SJCRH30 (cell line): ENCODE measurements at regions not wholly inside any gene's neighbourhood (a gene's known extent, or its start where the extent isn't known, plus 50 kb on each side); places are given as distances from the start of the nearest gene placed in this dataset.

Experiments
- DNase-seq, 2 experiments: peaks; one replicate each; pipeline ENCODE4 v3.0.0-alpha.2; 2015 to 2020
- H3K27ac ChIP-seq: fragments of 250-450 bp; sonication (Bioruptor Pico); 2 replicates; pipeline ENCODE4 v1.5.1; 2020; ENCODE audit warnings: mild to moderate bottlenecking, moderate library complexity
- H3K27me3 ChIP-seq: fragments of 250-450 bp; sonication (Bioruptor Pico); 2 replicates; pipeline ENCODE4 v1.5.1; 2020; ENCODE audit warnings: mild to moderate bottlenecking, moderate library complexity
- H3K36me3 ChIP-seq: fragments of 250-450 bp; sonication (Bioruptor Pico); 2 replicates; pipeline ENCODE4 v1.5.1; 2020; ENCODE audit warnings: mild to moderate bottlenecking, moderate library complexity
- H3K4me1 ChIP-seq: fragments of 250-450 bp; sonication (Bioruptor Pico); 2 replicates; pipeline ENCODE4 v1.5.1; 2020; ENCODE audit warnings: mild to moderate bottlenecking, moderate library complexity
- H3K4me3 ChIP-seq: fragments of 250-450 bp; sonication (Bioruptor Pico); 2 replicates; pipeline ENCODE4 v1.5.1; 2020; ENCODE audit warnings: mild to moderate bottlenecking, moderate library complexity
- H3K9me3 ChIP-seq: fragments of 250-450 bp; sonication (Bioruptor Pico); replicated peaks from 2 replicates; pipeline ENCODE4 v1.5.1; 2020; ENCODE audit warnings: mild to moderate bottlenecking, moderate library complexity

- Histone ChIP-seq H3K4me3 (no peak overlapping the region), H3K36me3 (no peaks in the 10 kb centered on the region), H3K4me1 (no peaks in the 10 kb centered on the region), H3K27me3 (peaks cover 4% of the 10 kb centered on the region; the same call in 1 of the 2 replicates), H3K9me3 (no peaks in the 10 kb centered on the region), H3K27ac (no peak overlapping the region)
- DNase-seq: no peak
Observed at GRCh38 chr14:25250516-25250915, 200.6 kb upstream of the STXBP6 start.

GRCh38 chr14:25247609-25248008 lies 197.7 kb upstream of the STXBP6 start:
- peaks cover 4% of the 10 kb centered on the region; the same call in 1 of the 2 replicates for H3K27me3 ChIP-seq
- H3K4me3 ChIP-seq: no peak overlapping the region
- DNase-seq: no peak
- H3K4me1 ChIP-seq: no peaks in the 10 kb centered on the region
- H3K9me3 ChIP-seq: no peaks in the 10 kb centered on the region
- H3K27ac ChIP-seq: no peak overlapping the region
- H3K36me3 ChIP-seq: no peaks in the 10 kb centered on the region

GRCh38 chr14:25246751-25247150 lies 196.8 kb upstream of the STXBP6 start:
- no peaks in the 10 kb centered on the region for H3K36me3 ChIP-seq
- no peak overlapping the region for H3K4me3 ChIP-seq
- H3K4me1 ChIP-seq: no peaks in the 10 kb centered on the region
- DNase-seq: no peak
- no peak overlapping the region for H3K27ac ChIP-seq
- peaks cover 4% of the 10 kb centered on the region; the same call in 1 of the 2 replicates for H3K27me3 ChIP-seq
- no peaks in the 10 kb centered on the region for H3K9me3 ChIP-seq

- H3K9me3 ChIP-seq: no peaks in the 10 kb centered on the region
- H3K4me3 ChIP-seq: no peak overlapping the region
Observed at GRCh38 chr14:25239170-25239569, 189.2 kb upstream of the STXBP6 start.

GRCh38 chr14:25237845-25238244 lies 187.9 kb upstream of the STXBP6 start:
- DNase-seq: peak; percentile 31 to 51
- Histone ChIP-seq H3K27me3 (no peaks in the 10 kb centered on the region), H3K36me3 (no peaks in the 10 kb centered on the region), H3K9me3 (no peaks in the 10 kb centered on the region), H3K27ac (no peak overlapping the region), H3K4me1 (no peaks in the 10 kb centered on the region), H3K4me3 (no peak overlapping the region)

More at GRCh38 chr14:25239170-25239569, 189.2 kb upstream of the STXBP6 start:
- Histone ChIP-seq H3K4me1 (no peaks in the 10 kb centered on the region), H3K27ac (no peak overlapping the region), H3K36me3 (no peaks in the 10 kb centered on the region), H3K27me3 (no peaks in the 10 kb centered on the region)
- DNase-seq: no peak

- Histone ChIP-seq H3K9me3 (no peaks in the 10 kb centered on the region), H3K27ac (no peak overlapping the region), H3K4me3 (no peak overlapping the region), H3K27me3 (no peaks in the 10 kb centered on the region), H3K4me1 (no peaks in the 10 kb centered on the region), H3K36me3 (no peaks in the 10 kb centered on the region)
- no peak for DNase-seq
Observed at GRCh38 chr14:25233613-25234012, 183.7 kb upstream of the STXBP6 start.

- Histone ChIP-seq H3K9me3 (no peaks in the 10 kb centered on the region), H3K4me1 (no peaks in the 10 kb centered on the region), H3K27me3 (no peaks in the 10 kb centered on the region), H3K4me3 (no peak overlapping the region), H3K27ac (no peak overlapping the region), H3K36me3 (no peaks in the 10 kb centered on the region)
- no peak for DNase-seq
Observed at GRCh38 chr14:25231004-25231403, 181.1 kb upstream of the STXBP6 start.

- H3K27me3 ChIP-seq: no peaks in the 10 kb centered on the region
- H3K9me3 ChIP-seq: no peaks in the 10 kb centered on the region
- H3K27ac ChIP-seq: no peak overlapping the region
- H3K36me3 ChIP-seq: no peaks in the 10 kb centered on the region
- H3K4me3 ChIP-seq: no peak overlapping the region
- no peaks in the 10 kb centered on the region for H3K4me1 ChIP-seq
- DNase-seq: no peak
Observed at GRCh38 chr14:25226214-25226613, 176.3 kb upstream of the STXBP6 start.

- no peaks in the 10 kb centered on the region for H3K4me1 ChIP-seq
- H3K4me3 ChIP-seq: no peak overlapping the region
- DNase-seq: no peak
- H3K27ac ChIP-seq: no peak overlapping the region
- H3K27me3 ChIP-seq: no peaks in the 10 kb centered on the region
- no peaks in the 10 kb centered on the region for H3K9me3 ChIP-seq
- H3K36me3 ChIP-seq: no peaks in the 10 kb centered on the region
Observed at GRCh38 chr14:25222256-25222655, 172.3 kb upstream of the STXBP6 start.

GRCh38 chr14:25220514-25220913 lies 170.6 kb upstream of the STXBP6 start:
- Histone ChIP-seq H3K9me3 (no peaks in the 10 kb centered on the region), H3K36me3 (no peaks in the 10 kb centered on the region), H3K4me3 (no peak overlapping the region), H3K4me1 (no peaks in the 10 kb centered on the region), H3K27ac (no peak overlapping the region), H3K27me3 (no peaks in the 10 kb centered on the region)
- DNase-seq: no peak

- H3K4me1 ChIP-seq: no peaks in the 10 kb centered on the region
- no peak for DNase-seq
- no peak overlapping the region for H3K4me3 ChIP-seq
- H3K36me3 ChIP-seq: no peaks in the 10 kb centered on the region
- no peak overlapping the region for H3K27ac ChIP-seq
- H3K27me3 ChIP-seq: no peaks in the 10 kb centered on the region
- H3K9me3 ChIP-seq: no peaks in the 10 kb centered on the region
Observed at GRCh38 chr14:25215607-25216006, 165.7 kb upstream of the STXBP6 start.

GRCh38 chr14:25197885-25198284 lies 147.9 kb upstream of the STXBP6 start:
- no peak for DNase-seq
- peaks cover 4% of the 10 kb centered on the region; the same call in 1 of the 2 replicates for H3K27me3 ChIP-seq
- H3K36me3 ChIP-seq: no peaks in the 10 kb centered on the region
- H3K9me3 ChIP-seq: no peaks in the 10 kb centered on the region
- no peaks in the 10 kb centered on the region for H3K4me1 ChIP-seq
- H3K4me3 ChIP-seq: no peak overlapping the region
- H3K27ac ChIP-seq: no peak overlapping the region

- Histone ChIP-seq H3K9me3 (no peaks in the 10 kb centered on the region), H3K4me1 (no peaks in the 10 kb centered on the region), H3K4me3 (no peak overlapping the region), H3K27ac (no peak overlapping the region), H3K36me3 (no peaks in the 10 kb centered on the region), H3K27me3 (no peaks in the 10 kb centered on the region)
- no peak for DNase-seq
Observed at GRCh38 chr14:25180221-25180620, 130.3 kb upstream of the STXBP6 start.

- Histone ChIP-seq H3K4me1 (no peaks in the 10 kb centered on the region), H3K36me3 (no peaks in the 10 kb centered on the region), H3K9me3 (no peaks in the 10 kb centered on the region), H3K27ac (no peak overlapping the region), H3K27me3 (no peaks in the 10 kb centered on the region), H3K4me3 (no peak overlapping the region)
- DNase-seq: no peak
Observed at GRCh38 chr14:25178255-25178654, 128.3 kb upstream of the STXBP6 start.

- Histone ChIP-seq H3K9me3 (no peaks in the 10 kb centered on the region), H3K36me3 (no peaks in the 10 kb centered on the region), H3K4me3 (no peak overlapping the region), H3K27ac (no peak overlapping the region), H3K4me1 (no peaks in the 10 kb centered on the region), H3K27me3 (no peaks in the 10 kb centered on the region)
- DNase-seq: peak; percentile 10 to 58
Observed at GRCh38 chr14:25150934-25151790, 101.2 kb upstream of the STXBP6 start.

- Histone ChIP-seq H3K4me3 (no peak overlapping the region), H3K4me1 (no peaks in the 10 kb centered on the region), H3K9me3 (no peaks in the 10 kb centered on the region), H3K27ac (no peak overlapping the region), H3K36me3 (no peaks in the 10 kb centered on the region), H3K27me3 (no peaks in the 10 kb centered on the region)
- no peak for DNase-seq
Observed at GRCh38 chr14:25150401-25150800, 100.5 kb upstream of the STXBP6 start.
